ENCODE measurements at regions not wholly inside any gene's neighbourhood (a gene's known extent, or its start where the extent isn't known, plus 50 kb on each side); places are given as distances from the start of the nearest gene placed in this dataset.

DNA sequence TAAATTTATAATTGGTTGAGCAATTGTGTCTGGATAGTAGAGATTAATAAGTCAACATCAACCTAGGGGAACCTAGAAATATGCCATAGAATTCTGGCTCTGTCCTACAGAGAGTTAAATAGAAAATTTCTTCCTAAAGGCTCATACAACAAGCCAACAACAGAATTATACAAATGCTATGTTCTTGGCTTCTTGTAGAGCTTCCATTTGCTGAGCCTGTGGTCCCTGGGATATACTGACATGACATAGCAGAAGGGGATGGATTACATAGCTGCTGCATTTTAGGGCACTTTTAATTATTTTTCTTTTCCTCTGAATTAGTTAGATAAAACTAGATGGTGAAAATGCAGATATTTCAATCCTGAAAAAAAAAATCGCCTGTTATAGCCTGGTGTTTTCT, 95.5 kb upstream of the ST6GAL2 start:
- TF ChIP-seq SIN3A (IDR thresholded peaks at IDR 0.05; ENCODE audit: borderline replicate concordance, insufficient read depth, low read length) (no peak), POLR2AphosphoS5 (IDR thresholded peaks at IDR 0.05; ENCODE audit: low read depth, low read length) (no peak), FOXP2 (optimal IDR thresholded peaks at IDR 0.05; ENCODE audit: borderline replicate concordance, extremely low read depth, extremely low read length, insufficient read depth) (no peak), TAF1 (IDR thresholded peaks at IDR 0.05; ENCODE audit: borderline replicate concordance, insufficient read depth, low read length) (no peak)
- TF ChIP-seq, protein P1, sequence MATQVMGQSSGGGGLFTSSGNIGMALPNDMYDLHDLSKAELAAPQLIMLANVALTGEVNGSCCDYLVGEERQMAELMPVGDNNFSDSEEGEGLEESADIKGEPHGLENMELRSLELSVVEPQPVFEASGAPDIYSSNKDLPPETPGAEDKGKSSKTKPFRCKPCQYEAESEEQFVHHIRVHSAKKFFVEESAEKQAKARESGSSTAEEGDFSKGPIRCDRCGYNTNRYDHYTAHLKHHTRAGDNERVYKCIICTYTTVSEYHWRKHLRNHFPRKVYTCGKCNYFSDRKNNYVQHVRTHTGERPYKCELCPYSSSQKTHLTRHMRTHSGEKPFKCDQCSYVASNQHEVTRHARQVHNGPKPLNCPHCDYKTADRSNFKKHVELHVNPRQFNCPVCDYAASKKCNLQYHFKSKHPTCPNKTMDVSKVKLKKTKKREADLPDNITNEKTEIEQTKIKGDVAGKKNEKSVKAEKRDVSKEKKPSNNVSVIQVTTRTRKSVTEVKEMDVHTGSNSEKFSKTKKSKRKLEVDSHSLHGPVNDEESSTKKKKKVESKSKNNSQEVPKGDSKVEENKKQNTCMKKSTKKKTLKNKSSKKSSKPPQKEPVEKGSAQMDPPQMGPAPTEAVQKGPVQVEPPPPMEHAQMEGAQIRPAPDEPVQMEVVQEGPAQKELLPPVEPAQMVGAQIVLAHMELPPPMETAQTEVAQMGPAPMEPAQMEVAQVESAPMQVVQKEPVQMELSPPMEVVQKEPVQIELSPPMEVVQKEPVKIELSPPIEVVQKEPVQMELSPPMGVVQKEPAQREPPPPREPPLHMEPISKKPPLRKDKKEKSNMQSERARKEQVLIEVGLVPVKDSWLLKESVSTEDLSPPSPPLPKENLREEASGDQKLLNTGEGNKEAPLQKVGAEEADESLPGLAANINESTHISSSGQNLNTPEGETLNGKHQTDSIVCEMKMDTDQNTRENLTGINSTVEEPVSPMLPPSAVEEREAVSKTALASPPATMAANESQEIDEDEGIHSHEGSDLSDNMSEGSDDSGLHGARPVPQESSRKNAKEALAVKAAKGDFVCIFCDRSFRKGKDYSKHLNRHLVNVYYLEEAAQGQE (IDR thresholded peaks at IDR 0.05; ENCODE audit: insufficient read depth in 1 of 2, low read depth in 2 of 2, low read length in 2 of 2): no peak

DNA sequence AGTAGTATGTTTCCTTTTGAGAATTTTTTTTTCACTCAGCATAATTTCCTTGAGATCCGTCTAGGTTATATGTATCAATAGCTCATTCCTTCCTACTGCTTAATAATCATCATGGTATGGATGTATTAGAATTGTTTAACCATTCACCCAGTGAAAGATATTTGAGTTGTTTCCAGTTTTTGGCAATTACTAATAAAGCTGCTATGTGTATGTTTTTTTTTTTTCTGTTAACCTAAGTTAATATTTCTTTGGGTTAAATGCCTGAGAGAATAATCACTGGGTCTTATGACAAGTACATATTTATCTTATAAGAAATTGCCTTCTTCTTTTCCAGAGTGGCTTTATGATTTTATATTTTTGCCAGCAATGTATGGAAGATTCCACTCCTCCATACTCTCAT, 96.4 kb upstream of the ST6GAL2 start:
- TF ChIP-seq POLR2AphosphoS5 (IDR thresholded peaks at IDR 0.05; ENCODE audit: low read depth, low read length): no peak
- TF ChIP-seq, protein P1 (IDR thresholded peaks at IDR 0.05; ENCODE audit: insufficient read depth in 1 of 2, low read depth in 2 of 2, low read length in 2 of 2): no peak
- TF ChIP-seq SIN3A (IDR thresholded peaks at IDR 0.05; ENCODE audit: borderline replicate concordance, insufficient read depth, low read length): no peak
- no peak for TF ChIP-seq FOXP2 (optimal IDR thresholded peaks at IDR 0.05; ENCODE audit: borderline replicate concordance, extremely low read depth, extremely low read length, insufficient read depth)

DNA sequence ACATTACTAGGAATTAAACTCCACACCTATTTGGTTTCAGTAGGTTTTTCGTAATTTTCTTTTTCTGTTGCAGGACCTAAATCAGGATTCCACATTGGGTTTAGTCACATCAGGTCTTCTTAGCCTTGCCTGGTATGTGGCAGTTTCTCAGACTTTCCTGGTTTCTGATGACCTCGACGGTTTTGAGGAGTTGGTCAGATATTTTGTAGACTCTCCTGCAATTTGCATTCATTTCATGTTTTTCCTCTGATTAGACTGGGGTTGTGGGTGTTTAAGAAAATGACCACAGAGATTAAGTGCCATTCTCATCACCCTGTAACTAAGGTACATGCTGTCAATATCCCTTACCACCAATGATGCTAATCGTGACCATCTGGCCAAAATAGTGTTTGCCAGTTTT, 97.3 kb upstream of the ST6GAL2 start:
- TF ChIP-seq POLR2AphosphoS5 (IDR thresholded peaks at IDR 0.05; ENCODE audit: low read depth, low read length) (no peak), FOXP2 (optimal IDR thresholded peaks at IDR 0.05; ENCODE audit: borderline replicate concordance, extremely low read depth, extremely low read length, insufficient read depth) (no peak), SIN3A (IDR thresholded peaks at IDR 0.05; ENCODE audit: borderline replicate concordance, insufficient read depth, low read length) (no peak), TAF1 (IDR thresholded peaks at IDR 0.05; ENCODE audit: borderline replicate concordance, insufficient read depth, low read length) (no peak)
- TF ChIP-seq, protein P1 (IDR thresholded peaks at IDR 0.05; ENCODE audit: insufficient read depth in 1 of 2, low read depth in 2 of 2, low read length in 2 of 2): no peak

DNA sequence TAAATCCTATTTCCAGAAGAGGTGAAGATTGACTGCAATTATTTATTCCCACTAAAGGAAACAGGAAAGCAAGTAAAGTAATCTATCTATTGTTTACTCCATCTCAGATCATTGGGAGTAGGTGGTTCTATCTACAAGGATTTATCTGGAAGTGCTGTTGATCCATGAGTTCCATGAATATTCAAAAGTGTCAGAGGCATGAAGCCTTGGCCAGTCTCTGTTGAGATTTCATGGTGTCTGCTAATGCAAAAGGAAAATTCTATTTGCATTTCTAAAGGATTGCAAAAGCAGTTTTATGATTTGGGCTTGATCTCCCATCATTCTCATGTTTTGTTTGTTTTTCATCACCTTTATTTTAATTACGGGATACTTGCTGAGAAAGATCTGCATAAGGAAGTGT, 102.4 kb upstream of the ST6GAL2 start:
- TF ChIP-seq TAF1 (IDR thresholded peaks at IDR 0.05; ENCODE audit: borderline replicate concordance, insufficient read depth, low read length) (peak; percentile 19; the same call in 1 of the 2 replicates), POLR2AphosphoS5 (IDR thresholded peaks at IDR 0.05; ENCODE audit: low read depth, low read length) (no peak)

DNA sequence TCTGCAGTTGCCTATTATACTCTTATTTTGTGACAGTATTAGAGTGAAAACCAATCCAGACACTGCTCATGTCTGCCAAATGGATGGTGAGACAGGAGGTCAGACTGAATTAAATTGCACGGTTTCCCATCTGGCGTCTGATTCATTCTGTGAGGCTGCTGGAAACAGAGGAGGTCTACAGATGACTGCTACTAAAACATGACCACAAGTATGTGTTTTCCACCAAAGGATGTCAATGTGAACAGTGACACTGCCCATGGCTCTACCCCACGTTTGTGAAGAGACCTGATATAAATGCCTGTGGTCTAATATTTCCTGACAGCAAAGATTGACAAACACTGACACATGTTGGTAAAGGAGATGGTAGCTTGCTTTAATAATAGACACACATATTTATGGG, 104.3 kb upstream of the ST6GAL2 start:
- TF ChIP-seq POLR2AphosphoS5 (IDR thresholded peaks at IDR 0.05; ENCODE audit: low read depth, low read length): no peak
- TF ChIP-seq FOXP2 (optimal IDR thresholded peaks at IDR 0.05; ENCODE audit: borderline replicate concordance, extremely low read depth, extremely low read length, insufficient read depth): no peak
- no peak for TF ChIP-seq TAF1 (IDR thresholded peaks at IDR 0.05; ENCODE audit: borderline replicate concordance, insufficient read depth, low read length)
- TF ChIP-seq SIN3A (IDR thresholded peaks at IDR 0.05; ENCODE audit: borderline replicate concordance, insufficient read depth, low read length): no peak
- TF ChIP-seq, protein P1 (IDR thresholded peaks at IDR 0.05; ENCODE audit: insufficient read depth in 1 of 2, low read depth in 2 of 2, low read length in 2 of 2): no peak
